ENCODE measurements at regions not wholly inside any gene's neighbourhood (a gene's known extent, or its start where the extent isn't known, plus 50 kb on each side); places are given as distances from the start of the nearest gene placed in this dataset.

DNA sequence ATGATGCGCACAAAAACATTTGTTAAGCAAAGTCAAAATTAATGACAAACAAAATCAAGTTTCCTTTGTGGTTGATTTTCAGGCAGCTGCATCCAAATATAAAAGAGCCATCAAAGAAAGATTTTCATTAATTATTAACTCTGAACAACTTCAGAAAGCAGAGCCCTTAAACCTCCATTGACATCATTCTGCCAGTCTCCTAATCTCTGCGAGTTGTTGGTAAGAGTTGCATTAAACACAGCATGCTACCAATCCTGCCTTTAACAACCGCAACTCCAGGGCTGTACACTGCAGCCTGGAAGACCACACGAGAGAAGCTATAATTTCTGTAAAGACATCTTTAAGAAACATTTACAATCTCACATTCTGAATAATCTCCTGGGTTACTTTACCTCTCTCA lies 204.6 kb downstream of the NR2F2 start:
- in situ Hi-C loops (cut with MboI; ENCODE audit: low sequenced_read_pairs, unreplicated experiment): no loop called here
- TF ChIP-seq, protein P1, sequence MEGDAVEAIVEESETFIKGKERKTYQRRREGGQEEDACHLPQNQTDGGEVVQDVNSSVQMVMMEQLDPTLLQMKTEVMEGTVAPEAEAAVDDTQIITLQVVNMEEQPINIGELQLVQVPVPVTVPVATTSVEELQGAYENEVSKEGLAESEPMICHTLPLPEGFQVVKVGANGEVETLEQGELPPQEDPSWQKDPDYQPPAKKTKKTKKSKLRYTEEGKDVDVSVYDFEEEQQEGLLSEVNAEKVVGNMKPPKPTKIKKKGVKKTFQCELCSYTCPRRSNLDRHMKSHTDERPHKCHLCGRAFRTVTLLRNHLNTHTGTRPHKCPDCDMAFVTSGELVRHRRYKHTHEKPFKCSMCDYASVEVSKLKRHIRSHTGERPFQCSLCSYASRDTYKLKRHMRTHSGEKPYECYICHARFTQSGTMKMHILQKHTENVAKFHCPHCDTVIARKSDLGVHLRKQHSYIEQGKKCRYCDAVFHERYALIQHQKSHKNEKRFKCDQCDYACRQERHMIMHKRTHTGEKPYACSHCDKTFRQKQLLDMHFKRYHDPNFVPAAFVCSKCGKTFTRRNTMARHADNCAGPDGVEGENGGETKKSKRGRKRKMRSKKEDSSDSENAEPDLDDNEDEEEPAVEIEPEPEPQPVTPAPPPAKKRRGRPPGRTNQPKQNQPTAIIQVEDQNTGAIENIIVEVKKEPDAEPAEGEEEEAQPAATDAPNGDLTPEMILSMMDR (IDR thresholded peaks at IDR 0.05; ENCODE audit: borderline replicate concordance, control extremely low read depth, extremely low read depth, insufficient read depth, missing control alignments): no peak

DNA sequence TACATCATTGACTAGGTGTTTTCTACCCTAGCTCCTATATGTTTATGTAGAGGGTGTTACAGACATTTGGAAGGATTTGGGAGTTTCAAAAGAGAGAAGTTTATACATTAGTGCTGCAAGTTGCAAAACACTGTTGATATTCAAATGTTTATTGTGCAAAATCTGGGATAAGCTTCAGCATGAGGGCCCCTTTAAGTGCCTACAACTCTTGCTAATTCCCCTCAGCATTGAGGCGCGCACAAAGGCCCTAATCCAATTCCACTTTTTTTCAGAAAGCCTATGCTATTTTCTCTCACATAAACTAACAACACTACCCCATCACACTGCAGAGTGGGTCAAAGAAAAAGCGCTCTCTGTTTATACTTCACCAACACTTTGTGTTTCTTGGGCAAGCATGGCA lies 208.0 kb downstream of the NR2F2 start:
- DNase-seq (ENCODE audit: low spot score): no peak
- in situ Hi-C loops (cut with MboI; ENCODE audit: low sequenced_read_pairs, unreplicated experiment): no loop called here
- TF ChIP-seq, protein P1 (IDR thresholded peaks at IDR 0.05; ENCODE audit: borderline replicate concordance, control extremely low read depth, extremely low read depth, insufficient read depth, missing control alignments): no peak

More for the DNA sequence above, 204.6 kb downstream of the NR2F2 start:
- DNase-seq (ENCODE audit: low spot score): no peak

DNA sequence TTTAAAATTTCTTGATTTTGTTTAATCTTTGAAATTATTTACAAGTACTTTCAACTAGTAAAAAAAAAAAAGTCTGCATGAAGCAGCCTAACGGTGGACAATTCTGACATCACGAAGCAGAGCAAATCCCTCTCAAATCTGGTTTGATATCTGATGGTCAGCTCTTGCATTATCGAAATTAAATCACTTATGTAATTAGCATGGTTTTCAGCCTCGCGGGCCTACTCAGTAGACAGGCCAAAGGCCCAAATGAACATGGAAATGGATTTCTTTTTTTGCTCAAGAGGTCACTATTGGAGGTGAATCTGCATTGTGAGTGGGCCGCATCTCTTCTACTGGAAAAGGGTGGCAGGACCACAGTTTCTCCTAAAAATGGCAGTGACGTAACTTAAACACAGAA lies 209.8 kb downstream of the NR2F2 start:
- in situ Hi-C loops (cut with MboI; ENCODE audit: low sequenced_read_pairs, unreplicated experiment): no loop called here
- no peak for DNase-seq (ENCODE audit: low spot score)
- TF ChIP-seq, protein P1 (IDR thresholded peaks at IDR 0.05; ENCODE audit: borderline replicate concordance, control extremely low read depth, extremely low read depth, insufficient read depth, missing control alignments): no peak

DNA sequence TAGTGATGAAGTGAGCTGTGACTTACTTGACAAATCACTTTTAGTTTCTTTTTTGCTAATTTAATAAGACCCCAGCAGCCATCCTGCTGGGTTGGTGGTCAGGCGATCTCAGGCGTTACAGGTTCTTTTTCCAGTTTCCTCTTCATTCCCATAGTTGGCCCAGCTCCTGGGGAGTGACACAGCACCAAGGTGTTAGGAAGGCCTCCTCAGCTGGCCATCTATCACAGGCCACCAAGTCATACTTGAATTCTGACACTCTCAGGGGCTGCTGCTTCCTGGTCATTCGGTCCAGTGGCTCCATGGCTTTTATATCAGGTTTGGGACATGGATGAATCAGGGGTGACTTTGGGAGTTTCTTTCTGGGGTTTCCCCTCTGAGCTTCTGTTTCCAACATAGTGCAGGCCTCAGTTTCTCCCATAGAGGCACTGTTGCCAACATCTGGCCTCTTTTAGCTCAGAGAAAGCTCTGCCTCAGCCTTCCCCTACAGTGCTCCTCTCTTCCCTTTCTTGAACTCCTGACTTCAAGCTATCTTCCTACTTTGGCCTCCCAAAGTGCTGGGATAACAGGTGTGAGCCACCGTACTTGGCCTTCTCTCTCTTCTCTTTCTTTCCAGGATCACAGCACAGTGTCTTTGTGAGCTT lies 211.8 kb downstream of the NR2F2 start:
- no peak for DNase-seq (ENCODE audit: low spot score)
- in situ Hi-C loops (cut with MboI; ENCODE audit: low sequenced_read_pairs, unreplicated experiment): no loop called here
- TF ChIP-seq, protein P1 (IDR thresholded peaks at IDR 0.05; ENCODE audit: borderline replicate concordance, control extremely low read depth, extremely low read depth, insufficient read depth, missing control alignments): no peak

DNA sequence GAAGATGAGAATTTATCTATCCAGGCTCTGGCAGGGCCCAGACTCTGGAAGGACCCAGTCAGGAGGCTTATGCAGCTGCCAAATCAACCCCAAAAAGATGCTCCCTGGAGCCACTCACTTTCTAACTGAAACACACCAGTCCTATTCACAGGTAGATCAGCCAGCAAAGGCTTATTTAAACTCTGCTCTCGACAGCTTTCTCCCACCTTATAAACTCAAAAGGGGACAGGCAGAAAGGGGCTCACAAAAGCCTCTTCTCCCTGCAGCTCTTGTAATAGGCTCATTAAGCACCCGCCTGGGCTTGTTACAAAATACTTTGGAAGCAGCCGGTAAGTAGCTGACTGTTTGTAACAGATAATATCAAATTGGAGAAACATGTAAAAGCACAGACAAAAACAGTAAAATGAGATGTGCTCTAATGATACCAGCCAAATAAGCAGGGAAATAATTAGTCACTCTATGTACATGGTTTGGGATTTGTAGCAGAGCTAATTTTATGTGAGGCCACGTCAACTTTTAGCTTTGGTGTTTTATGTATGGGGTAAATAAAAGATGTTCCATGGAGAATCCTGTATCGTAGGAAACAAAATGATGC lies 213.8 kb downstream of the NR2F2 start:
- TF ChIP-seq, protein P1 (IDR thresholded peaks at IDR 0.05; ENCODE audit: borderline replicate concordance, control extremely low read depth, extremely low read depth, insufficient read depth, missing control alignments): no peak
- in situ Hi-C loops (cut with MboI; ENCODE audit: low sequenced_read_pairs, unreplicated experiment): no loop called here
- no peak for DNase-seq (ENCODE audit: low spot score)

DNA sequence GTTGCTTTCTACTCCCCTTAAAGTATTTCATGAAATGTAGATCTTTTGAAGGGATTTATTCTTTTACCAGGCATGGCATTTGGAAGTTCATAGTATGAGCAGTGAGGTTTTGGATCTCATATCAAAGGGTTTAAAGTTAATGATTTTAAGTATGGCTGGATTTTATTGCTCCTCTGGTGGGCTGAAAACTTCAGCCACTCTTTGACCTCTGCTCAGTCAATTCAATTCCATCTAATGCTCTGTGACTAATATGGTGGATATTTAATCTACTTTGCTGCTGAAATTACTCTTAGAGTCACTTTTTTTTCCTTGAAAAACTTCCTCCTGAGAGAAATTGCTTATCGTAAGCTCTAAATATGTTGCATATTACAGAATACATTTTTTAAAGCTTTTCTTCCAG lies 218.6 kb downstream of the NR2F2 start:
- in situ Hi-C loops (cut with MboI; ENCODE audit: low sequenced_read_pairs, unreplicated experiment): no loop called here
- TF ChIP-seq, protein P1 (IDR thresholded peaks at IDR 0.05; ENCODE audit: borderline replicate concordance, control extremely low read depth, extremely low read depth, insufficient read depth, missing control alignments): no peak
- no peak for DNase-seq (ENCODE audit: low spot score)

Measured in GM13976 (cell line).